ENCODE measurements at regions not wholly inside any gene's neighbourhood (a gene's known extent, or its start where the extent isn't known, plus 50 kb on each side); places are given as distances from the start of the nearest gene placed in this dataset.
"Not testable (repeated sequence)": the region's sequence is repeated elsewhere in the genome, so short reads cannot be mapped to it uniquely, and the experiment has no call there.

DNA sequence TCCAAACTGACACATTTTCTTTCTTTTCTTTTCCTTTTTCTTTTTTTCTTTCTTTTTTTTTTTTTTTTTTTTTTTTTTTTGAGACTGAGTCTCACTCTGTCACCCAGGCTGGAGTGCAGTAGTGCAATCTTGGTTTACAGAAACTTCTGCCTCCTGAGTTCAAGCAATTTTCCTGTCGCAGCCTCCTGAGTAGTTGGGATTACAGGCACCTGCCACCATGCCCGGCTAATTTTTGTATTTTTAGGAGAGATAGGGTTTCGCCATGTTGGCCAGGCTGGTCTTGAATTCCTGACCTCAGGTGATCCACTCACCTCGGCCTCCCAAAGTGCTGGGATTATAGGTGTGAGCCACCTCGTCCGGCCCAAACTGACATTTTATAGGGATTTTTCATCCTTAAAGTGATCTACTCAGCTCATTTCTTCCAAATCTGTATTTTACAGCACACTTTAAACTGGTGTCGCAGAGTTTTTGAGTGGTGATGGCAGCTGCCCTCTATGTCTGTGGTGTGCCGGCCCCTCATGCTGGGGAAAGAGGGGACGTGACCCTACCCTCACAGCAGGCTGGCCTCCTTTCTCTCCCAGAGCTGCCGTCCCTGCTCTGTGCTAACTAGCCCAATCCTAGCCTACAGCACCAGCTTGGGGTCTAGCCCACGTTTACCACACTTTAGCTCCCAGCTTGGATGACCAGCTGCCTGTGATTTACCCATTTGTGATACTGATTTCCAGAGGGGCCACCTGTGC is 211.9 kb upstream of the HAAO start:
- TF ChIP-seq CTCF (optimal IDR thresholded peaks at IDR 0.05 in 1 of 3, IDR thresholded peaks at IDR 0.05 in 1 of 3, conservative IDR thresholded peaks at IDR 0.05 in 1 of 3; ENCODE audit: extremely low read depth in 1 of 3, insufficient read depth in 2 of 3, low read length in 3 of 3); EZH2 (IDR thresholded peaks at IDR 0.05; ENCODE audit: low read length): not testable (repeated sequence)

Data from keratinocyte (primary cell).